ENCODE measurements at regions not wholly inside any gene's neighbourhood (a gene's known extent, or its start where the extent isn't known, plus 50 kb on each side); places are given as distances from the start of the nearest gene placed in this dataset.

GRCh38 chr15:69578787-69579583 lies 126.4 kb downstream of the RPLP1 start:
- no peaks in the 10 kb centered on the region for H3K9me2 ChIP-seq (replicated peaks; ENCODE audit: insufficient read depth, low read length)
- no peak overlapping the region for H3K9ac ChIP-seq (ENCODE audit: low read length)
- no peak overlapping the region for H3K27ac ChIP-seq (ENCODE audit: low read length)
- no peaks in the 10 kb centered on the region for H4K20me1 ChIP-seq (ENCODE audit: insufficient read depth, low read depth, low read length)
- H3K4me2 ChIP-seq (ENCODE audit: low read depth, low read length, poor library complexity, severe bottlenecking): no peak overlapping the region
- peaks cover 7% of the 10 kb centered on the region for H3K4me1 ChIP-seq (ENCODE audit: low read length)
- no peaks in the 10 kb centered on the region for H3K79me2 ChIP-seq (ENCODE audit: low read length)
- H3K9me3 ChIP-seq (ENCODE audit: low read length): no peaks in the 10 kb centered on the region
- DNase-seq: no peak
- no peaks in the 10 kb centered on the region for H3K27me3 ChIP-seq (ENCODE audit: low read length)
- H2AFZ ChIP-seq (ENCODE audit: low read length): no peak overlapping the region
- no peak overlapping the region for H3K4me3 ChIP-seq (ENCODE audit: low read length)
- no peaks in the 10 kb centered on the region for H3K36me3 ChIP-seq (ENCODE audit: insufficient read depth, low read length)

- Histone ChIP-seq H3K9ac (ENCODE audit: low read length) (no peak overlapping the region), H3K4me3 (ENCODE audit: low read length) (no peak overlapping the region), H3K27ac (ENCODE audit: low read length) (no peak overlapping the region), H3K27me3 (ENCODE audit: low read length) (no peaks in the 10 kb centered on the region), H2AFZ (ENCODE audit: low read length) (no peak overlapping the region), H3K79me2 (ENCODE audit: low read length) (no peaks in the 10 kb centered on the region), H3K9me2 (replicated peaks; ENCODE audit: insufficient read depth, low read length) (no peaks in the 10 kb centered on the region), H3K36me3 (ENCODE audit: insufficient read depth, low read length) (no peaks in the 10 kb centered on the region), H3K4me2 (ENCODE audit: low read depth, low read length, poor library complexity, severe bottlenecking) (no peak overlapping the region), H3K9me3 (ENCODE audit: low read length) (no peaks in the 10 kb centered on the region), H3K4me1 (ENCODE audit: low read length) (peaks cover 8% of the 10 kb centered on the region), H4K20me1 (ENCODE audit: insufficient read depth, low read depth, low read length) (no peaks in the 10 kb centered on the region)
- DNase-seq: no peak
Observed at GRCh38 chr15:69579950-69580618, 127.5 kb downstream of the RPLP1 start.

GRCh38 chr15:69583626-69584025 lies 131.0 kb downstream of the RPLP1 start:
- Histone ChIP-seq H3K4me2 (ENCODE audit: low read depth, low read length, poor library complexity, severe bottlenecking) (no peak overlapping the region), H4K20me1 (ENCODE audit: insufficient read depth, low read depth, low read length) (no peaks in the 10 kb centered on the region), H3K4me3 (ENCODE audit: low read length) (no peak overlapping the region), H3K27ac (ENCODE audit: low read length) (no peak overlapping the region), H3K9me3 (ENCODE audit: low read length) (no peaks in the 10 kb centered on the region), H3K4me1 (ENCODE audit: low read length) (peaks cover 8% of the 10 kb centered on the region), H2AFZ (ENCODE audit: low read length) (no peak overlapping the region), H3K27me3 (ENCODE audit: low read length) (no peaks in the 10 kb centered on the region), H3K9ac (ENCODE audit: low read length) (no peak overlapping the region), H3K36me3 (ENCODE audit: insufficient read depth, low read length) (no peaks in the 10 kb centered on the region), H3K9me2 (replicated peaks; ENCODE audit: insufficient read depth, low read length) (no peaks in the 10 kb centered on the region), H3K79me2 (ENCODE audit: low read length) (no peaks in the 10 kb centered on the region)
- no peak for DNase-seq

GRCh38 chr15:69585937-69586336 lies 133.3 kb downstream of the RPLP1 start:
- H4K20me1 ChIP-seq (ENCODE audit: insufficient read depth, low read depth, low read length): no peaks in the 10 kb centered on the region
- H3K4me3 ChIP-seq (ENCODE audit: low read length): no peak overlapping the region
- H2AFZ ChIP-seq (ENCODE audit: low read length): no peak overlapping the region

GRCh38 chr15:69586721-69587120 lies 134.1 kb downstream of the RPLP1 start:
- Histone ChIP-seq H3K9me2 (replicated peaks; ENCODE audit: insufficient read depth, low read length) (no peaks in the 10 kb centered on the region), H3K4me3 (ENCODE audit: low read length) (no peak overlapping the region), H3K9me3 (ENCODE audit: low read length) (no peaks in the 10 kb centered on the region), H4K20me1 (ENCODE audit: insufficient read depth, low read depth, low read length) (no peaks in the 10 kb centered on the region), H3K79me2 (ENCODE audit: low read length) (no peaks in the 10 kb centered on the region), H3K27ac (ENCODE audit: low read length) (no peak overlapping the region), H2AFZ (ENCODE audit: low read length) (no peak overlapping the region), H3K4me1 (ENCODE audit: low read length) (peaks cover 8% of the 10 kb centered on the region), H3K9ac (ENCODE audit: low read length) (no peak overlapping the region), H3K36me3 (ENCODE audit: insufficient read depth, low read length) (no peaks in the 10 kb centered on the region), H3K4me2 (ENCODE audit: low read depth, low read length, poor library complexity, severe bottlenecking) (no peak overlapping the region), H3K27me3 (ENCODE audit: low read length) (no peaks in the 10 kb centered on the region)
- DNase-seq: no peak

More at GRCh38 chr15:69585937-69586336, 133.3 kb downstream of the RPLP1 start:
- H3K9ac ChIP-seq (ENCODE audit: low read length): no peak overlapping the region
- H3K4me1 ChIP-seq (ENCODE audit: low read length): peaks cover 8% of the 10 kb centered on the region
- no peak overlapping the region for H3K27ac ChIP-seq (ENCODE audit: low read length)
- DNase-seq: no peak
- no peak overlapping the region for H3K4me2 ChIP-seq (ENCODE audit: low read depth, low read length, poor library complexity, severe bottlenecking)
- no peaks in the 10 kb centered on the region for H3K79me2 ChIP-seq (ENCODE audit: low read length)
- no peaks in the 10 kb centered on the region for H3K9me2 ChIP-seq (replicated peaks; ENCODE audit: insufficient read depth, low read length)
- no peaks in the 10 kb centered on the region for H3K27me3 ChIP-seq (ENCODE audit: low read length)
- H3K36me3 ChIP-seq (ENCODE audit: insufficient read depth, low read length): no peaks in the 10 kb centered on the region
- H3K9me3 ChIP-seq (ENCODE audit: low read length): no peaks in the 10 kb centered on the region

GRCh38 chr15:69587723-69588426 lies 135.3 kb downstream of the RPLP1 start:
- Histone ChIP-seq H3K9ac (ENCODE audit: low read length) (no peak overlapping the region), H3K4me1 (ENCODE audit: low read length) (peaks cover 8% of the 10 kb centered on the region), H3K9me2 (replicated peaks; ENCODE audit: insufficient read depth, low read length) (no peaks in the 10 kb centered on the region), H3K4me2 (ENCODE audit: low read depth, low read length, poor library complexity, severe bottlenecking) (no peak overlapping the region), H3K27ac (ENCODE audit: low read length) (no peak overlapping the region), H3K9me3 (ENCODE audit: low read length) (no peaks in the 10 kb centered on the region), H2AFZ (ENCODE audit: low read length) (no peak overlapping the region), H4K20me1 (ENCODE audit: insufficient read depth, low read depth, low read length) (no peaks in the 10 kb centered on the region), H3K4me3 (ENCODE audit: low read length) (no peak overlapping the region), H3K79me2 (ENCODE audit: low read length) (no peaks in the 10 kb centered on the region), H3K36me3 (ENCODE audit: insufficient read depth, low read length) (no peaks in the 10 kb centered on the region), H3K27me3 (ENCODE audit: low read length) (no peaks in the 10 kb centered on the region)
- no peak for DNase-seq

- H2AFZ ChIP-seq (ENCODE audit: low read length): no peak overlapping the region
- no peaks in the 10 kb centered on the region for H3K4me1 ChIP-seq (ENCODE audit: low read length)
- H3K27ac ChIP-seq (ENCODE audit: low read length): no peak overlapping the region
- H3K4me2 ChIP-seq (ENCODE audit: low read depth, low read length, poor library complexity, severe bottlenecking): no peak overlapping the region
- no peaks in the 10 kb centered on the region for H3K79me2 ChIP-seq (ENCODE audit: low read length)
- no peak overlapping the region for H3K9ac ChIP-seq (ENCODE audit: low read length)
- H3K27me3 ChIP-seq (ENCODE audit: low read length): no peaks in the 10 kb centered on the region
- H3K9me3 ChIP-seq (ENCODE audit: low read length): no peaks in the 10 kb centered on the region
- H4K20me1 ChIP-seq (ENCODE audit: insufficient read depth, low read depth, low read length): no peaks in the 10 kb centered on the region
- no peak for DNase-seq
- H3K36me3 ChIP-seq (ENCODE audit: insufficient read depth, low read length): no peaks in the 10 kb centered on the region
- no peak overlapping the region for H3K4me3 ChIP-seq (ENCODE audit: low read length)
- H3K9me2 ChIP-seq (replicated peaks; ENCODE audit: insufficient read depth, low read length): no peaks in the 10 kb centered on the region
Observed at GRCh38 chr15:69590201-69590710, 137.6 kb downstream of the RPLP1 start.

GRCh38 chr15:69590932-69591524 lies 138.4 kb downstream of the RPLP1 start:
- no peak overlapping the region for H3K4me3 ChIP-seq (ENCODE audit: low read length)
- H3K4me2 ChIP-seq (ENCODE audit: low read depth, low read length, poor library complexity, severe bottlenecking): no peak overlapping the region
- H3K79me2 ChIP-seq (ENCODE audit: low read length): no peaks in the 10 kb centered on the region
- H3K27ac ChIP-seq (ENCODE audit: low read length): no peak overlapping the region
- H3K27me3 ChIP-seq (ENCODE audit: low read length): no peaks in the 10 kb centered on the region
- H3K9me2 ChIP-seq (replicated peaks; ENCODE audit: insufficient read depth, low read length): no peaks in the 10 kb centered on the region
- H2AFZ ChIP-seq (ENCODE audit: low read length): no peak overlapping the region
- no peak for DNase-seq
- H3K9me3 ChIP-seq (ENCODE audit: low read length): no peaks in the 10 kb centered on the region
- H3K4me1 ChIP-seq (ENCODE audit: low read length): no peaks in the 10 kb centered on the region
- H3K36me3 ChIP-seq (ENCODE audit: insufficient read depth, low read length): no peaks in the 10 kb centered on the region
- no peaks in the 10 kb centered on the region for H4K20me1 ChIP-seq (ENCODE audit: insufficient read depth, low read depth, low read length)
- H3K9ac ChIP-seq (ENCODE audit: low read length): no peak overlapping the region

Data from Karpas-422 (cell line).